SK-N-MC (cell line): ENCODE measurements at regions not wholly inside any gene's neighbourhood (a gene's known extent, or its start where the extent isn't known, plus 50 kb on each side); places are given as distances from the start of the nearest gene placed in this dataset.

Source experiments
- EZH2 ChIP-seq: fragments of 200-600 bp; sonication (generic); IDR thresholded peaks from one replicate; pipeline ENCODE4 v1.6.1; 2017; ENCODE audit warnings: antibody characterized with exemption
- POLR2AphosphoS5 ChIP-seq: IDR thresholded peaks from 2 replicates; pipeline ENCODE4 v1.6.1; 2012; ENCODE audit warnings: mild to moderate bottlenecking, low read depth, low read length, borderline replicate concordance

- TF ChIP-seq EZH2: no peak
- TF ChIP-seq POLR2AphosphoS5: no peak
Measured at GRCh38 chr2:58698620-58699019, 457.5 kb upstream of the FANCL start.
